Mucosa of rectum (tissue), 2 donors: ENCODE measurements at regions not wholly inside any gene's neighbourhood (a gene's known extent, or its start where the extent isn't known, plus 50 kb on each side); places are given as distances from the start of the nearest gene placed in this dataset.

Experiments used
- H3K27ac ChIP-seq, 2 donors: one replicate each; pipeline ENCODE4 v1.7.0; 2013; ENCODE audit warnings: inconsistent platforms in 2 of 2, low read depth in 2 of 2, low read length in 2 of 2
- H3K27me3 ChIP-seq, 2 donors: one replicate each; pipeline ENCODE4 v1.7.0; 2013; ENCODE audit warnings: low read length in 2 of 2; ENCODE audit not compliant: control insufficient read depth in 2 of 2, insufficient read depth in 2 of 2
- H3K36me3 ChIP-seq, 2 donors: one replicate each; pipeline ENCODE4 v1.7.0; 2013; ENCODE audit warnings: low read length in 2 of 2; ENCODE audit not compliant: control insufficient read depth in 2 of 2, insufficient read depth in 2 of 2
- H3K4me1 ChIP-seq, 2 donors: one replicate each; pipeline ENCODE4 v1.7.0; 2013; ENCODE audit warnings: low read length in 2 of 2, mild to moderate bottlenecking in 1 of 2; ENCODE audit not compliant: control insufficient read depth in 2 of 2, insufficient read depth in 2 of 2
- H3K4me3 ChIP-seq, 2 donors: one replicate each; pipeline ENCODE4 v1.7.0; 2013; ENCODE audit warnings: low read length in 2 of 2
- H3K9ac ChIP-seq, 2 donors: one replicate each; pipeline ENCODE4 v1.7.0; 2013; ENCODE audit warnings: low read length in 2 of 2, low read depth in 1 of 2, mild to moderate bottlenecking in 1 of 2
- H3K9me3 ChIP-seq, 2 donors: one replicate each; pipeline ENCODE4 v1.7.0; 2013; ENCODE audit warnings: low read length in 2 of 2; ENCODE audit not compliant: control insufficient read depth in 2 of 2
- donor health status: healthy.
- donor health status: Normal muscosa, but diverticular disease.

DNA sequence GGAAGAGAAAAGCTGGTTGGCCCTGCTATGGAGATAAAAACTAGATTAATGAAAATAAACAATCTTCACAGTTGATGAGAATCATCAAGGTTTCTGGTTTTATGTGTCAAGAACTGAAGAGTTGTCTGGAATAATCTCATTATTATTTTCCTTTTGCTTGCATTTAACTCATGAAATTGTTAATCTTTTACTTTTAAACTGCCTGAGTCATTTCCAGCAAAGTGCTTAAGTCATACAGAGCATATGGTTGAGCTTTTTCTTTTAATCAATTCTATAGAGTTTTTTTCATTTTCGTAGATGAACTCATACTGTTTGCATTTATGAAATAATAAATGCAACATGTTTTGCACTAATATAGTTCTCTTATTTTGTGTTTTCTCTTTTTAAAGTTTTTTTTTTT is 747.9 kb downstream of the NXPH1 start:
- Histone ChIP-seq H3K4me1 (no peaks in the 10 kb centered on the region), H3K4me3 (no peak overlapping the region)

DNA sequence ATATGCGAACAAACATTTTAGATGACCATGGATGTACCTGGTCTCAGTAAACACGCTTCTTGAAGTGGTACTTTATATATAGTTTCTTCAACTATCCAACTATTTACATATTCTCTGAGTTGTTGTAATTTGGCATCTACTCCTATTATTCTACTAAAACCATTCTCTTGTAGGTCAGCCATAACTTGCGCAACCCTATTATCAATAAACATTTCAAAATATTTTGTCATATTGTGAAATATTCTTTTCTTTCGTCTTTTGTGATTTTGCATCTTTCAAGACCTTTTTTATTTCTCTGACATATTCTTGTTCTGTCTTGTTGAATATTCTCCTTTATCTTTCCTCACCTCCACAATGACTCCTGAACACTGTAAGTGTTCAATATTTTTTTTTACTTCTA is 753.3 kb downstream of the NXPH1 start:
- no peaks in the 10 kb centered on the region for H3K27me3 ChIP-seq
- H3K9me3 ChIP-seq = no peaks in the 10 kb centered on the region
- no peaks in the 10 kb centered on the region for H3K4me1 ChIP-seq
- H3K4me3 ChIP-seq = no peak overlapping the region
- H3K27ac ChIP-seq = no peak overlapping the region
- no peak overlapping the region for H3K9ac ChIP-seq
- no peaks in the 10 kb centered on the region for H3K36me3 ChIP-seq

More for the DNA sequence above, 747.9 kb downstream of the NXPH1 start:
- Histone ChIP-seq H3K27me3 (no peaks in the 10 kb centered on the region), H3K36me3 (no peaks in the 10 kb centered on the region), H3K9ac (no peak overlapping the region), H3K9me3 (no peaks in the 10 kb centered on the region), H3K27ac (no peak overlapping the region)

DNA sequence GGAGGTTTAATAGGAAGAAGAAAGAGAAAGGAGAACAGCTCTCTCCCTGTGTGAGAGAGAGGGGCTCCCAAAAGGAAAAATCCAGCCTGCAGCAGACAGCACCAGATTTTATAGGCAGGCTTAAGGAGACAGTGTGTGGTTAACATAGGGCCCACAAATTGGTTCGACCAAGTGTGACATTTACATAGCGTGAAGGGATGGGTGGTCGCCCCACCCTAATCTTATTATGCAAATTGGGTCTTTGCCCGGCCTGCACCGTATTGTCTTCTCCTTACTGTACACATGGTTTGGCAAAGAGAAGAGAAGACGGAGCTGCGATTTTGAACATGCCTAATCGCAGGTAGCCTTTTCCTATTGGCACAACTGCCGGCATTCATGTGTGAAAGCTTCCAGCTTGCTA is 756.3 kb downstream of the NXPH1 start:
- no peaks in the 10 kb centered on the region for H3K36me3 ChIP-seq
- H3K4me3 ChIP-seq = no peak overlapping the region
- no peaks in the 10 kb centered on the region for H3K4me1 ChIP-seq
- H3K27me3 ChIP-seq = no peaks in the 10 kb centered on the region
- peaks cover 0 to 1% of the 10 kb centered on the region in 2 donors for H3K9me3 ChIP-seq
- no peak overlapping the region for H3K27ac ChIP-seq
- no peak overlapping the region for H3K9ac ChIP-seq

DNA sequence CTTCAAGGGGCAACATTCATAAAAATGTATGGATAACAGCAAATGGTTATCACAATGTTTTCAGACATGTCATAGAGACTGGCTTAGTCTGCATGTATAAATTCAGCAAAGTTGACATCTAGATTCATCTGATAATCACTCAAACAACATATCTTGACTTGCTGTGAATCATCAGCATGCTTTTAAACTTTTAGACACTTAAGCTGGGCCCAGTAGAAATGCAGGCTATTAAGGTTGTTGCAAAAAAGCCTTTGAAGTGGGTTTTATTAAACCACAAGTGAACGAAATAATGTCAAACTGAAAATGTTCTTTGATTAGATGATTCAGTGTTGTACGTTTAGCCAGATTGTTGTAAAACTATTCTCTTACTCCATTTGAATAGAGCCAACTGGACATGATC is 759.6 kb downstream of the NXPH1 start:
- H3K4me1 ChIP-seq = no peaks in the 10 kb centered on the region
- H3K9me3 ChIP-seq = peaks cover 0 to 2% of the 10 kb centered on the region in 2 donors
- no peak overlapping the region for H3K27ac ChIP-seq
- no peaks in the 10 kb centered on the region for H3K36me3 ChIP-seq
- no peak overlapping the region for H3K9ac ChIP-seq
- H3K4me3 ChIP-seq = no peak overlapping the region
- H3K27me3 ChIP-seq = no peaks in the 10 kb centered on the region

DNA sequence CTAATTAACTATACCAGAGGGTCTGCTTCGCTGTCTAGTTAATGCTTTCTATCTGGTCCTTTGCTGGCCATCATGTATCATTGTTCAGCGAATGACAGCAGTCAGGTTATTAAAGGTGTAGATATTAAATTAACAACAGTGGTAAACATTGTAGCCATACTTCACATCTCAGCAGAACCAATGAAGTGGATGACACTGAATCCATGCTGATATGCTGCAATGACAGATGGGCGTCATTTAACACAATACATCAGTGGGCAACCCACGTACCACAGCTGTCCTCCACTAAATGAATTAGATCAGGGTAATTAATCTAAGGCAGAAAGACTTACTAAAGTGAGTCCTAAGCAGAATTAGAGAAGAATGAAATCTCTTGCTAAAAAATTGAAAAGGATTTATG is 767.2 kb downstream of the NXPH1 start:
- no peak overlapping the region for H3K27ac ChIP-seq
- no peaks in the 10 kb centered on the region for H3K9me3 ChIP-seq
- H3K36me3 ChIP-seq = no peaks in the 10 kb centered on the region
- no peak overlapping the region for H3K9ac ChIP-seq
- H3K4me1 ChIP-seq = no peaks in the 10 kb centered on the region
- H3K4me3 ChIP-seq = no peak overlapping the region
- H3K27me3 ChIP-seq = no peaks in the 10 kb centered on the region

DNA sequence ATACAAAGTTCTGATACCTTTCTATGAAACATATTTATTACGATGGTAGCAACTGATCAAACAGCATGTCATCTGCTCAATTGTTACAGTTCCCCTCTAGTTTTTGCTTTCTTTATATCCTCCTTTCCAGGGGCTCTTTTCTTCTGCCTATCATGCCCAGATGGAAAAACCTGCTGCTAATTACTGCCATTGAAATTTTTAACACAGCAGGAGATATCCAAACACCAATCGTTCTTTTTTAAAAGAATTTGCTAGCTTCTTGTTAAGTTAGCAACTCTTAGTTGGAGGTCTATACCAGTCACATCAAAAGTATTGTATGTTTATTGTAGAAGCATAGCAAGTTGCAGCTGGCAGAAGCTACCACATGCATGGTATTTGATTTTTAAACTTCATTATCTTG is 768.5 kb downstream of the NXPH1 start:
- Histone ChIP-seq H3K27ac (no peak overlapping the region), H3K36me3 (no peaks in the 10 kb centered on the region), H3K9ac (no peak overlapping the region), H3K27me3 (no peaks in the 10 kb centered on the region), H3K4me1 (no peaks in the 10 kb centered on the region), H3K4me3 (no peak overlapping the region), H3K9me3 (no peaks in the 10 kb centered on the region)

DNA sequence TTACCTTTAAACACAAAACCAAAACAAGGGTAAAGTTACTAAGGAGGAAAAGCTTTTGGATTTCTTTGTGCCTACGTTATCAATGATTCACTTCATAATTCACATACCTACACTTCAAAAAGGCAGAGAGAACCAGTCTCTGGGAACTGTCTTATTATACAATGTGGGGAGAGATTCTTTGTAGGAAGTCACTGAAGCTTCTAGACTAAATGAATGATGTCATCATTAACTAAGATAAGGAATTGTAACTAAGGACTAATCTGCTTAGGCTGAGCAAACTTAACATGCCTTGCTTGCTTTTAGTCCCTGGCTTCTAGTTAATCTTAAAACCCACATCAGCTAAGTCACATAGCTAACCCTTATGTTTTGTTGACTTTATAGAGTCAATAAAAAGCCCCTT is 771.2 kb downstream of the NXPH1 start:
- Histone ChIP-seq H3K9ac (no peak overlapping the region), H3K27ac (no peak overlapping the region), H3K4me1 (no peaks in the 10 kb centered on the region), H3K4me3 (no peak overlapping the region), H3K27me3 (no peaks in the 10 kb centered on the region), H3K9me3 (no peaks in the 10 kb centered on the region), H3K36me3 (no peaks in the 10 kb centered on the region)

DNA sequence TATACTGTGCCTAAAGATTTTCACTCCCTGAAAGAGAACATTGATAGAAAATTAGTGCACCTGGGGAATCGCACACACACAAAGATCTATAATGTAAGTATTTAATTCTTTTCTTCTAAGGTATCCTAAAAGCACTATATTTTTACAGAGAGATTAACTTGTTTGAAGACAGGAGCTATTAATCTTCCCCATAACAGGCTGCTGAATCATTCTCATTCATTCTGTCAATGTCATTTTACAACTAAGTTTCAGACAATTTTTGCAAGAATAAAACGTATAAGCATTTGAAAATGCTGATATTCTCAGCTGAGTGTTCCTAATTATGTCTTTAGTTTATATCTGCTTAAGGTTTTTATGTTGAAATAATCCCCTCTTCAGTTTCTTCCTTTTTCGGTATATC is 776.7 kb downstream of the NXPH1 start:
- no peak overlapping the region for H3K27ac ChIP-seq
- H3K9me3 ChIP-seq = no peaks in the 10 kb centered on the region
- no peaks in the 10 kb centered on the region for H3K27me3 ChIP-seq
- no peaks in the 10 kb centered on the region for H3K4me1 ChIP-seq
- no peak overlapping the region for H3K9ac ChIP-seq
- H3K4me3 ChIP-seq = no peak overlapping the region
- no peaks in the 10 kb centered on the region for H3K36me3 ChIP-seq

DNA sequence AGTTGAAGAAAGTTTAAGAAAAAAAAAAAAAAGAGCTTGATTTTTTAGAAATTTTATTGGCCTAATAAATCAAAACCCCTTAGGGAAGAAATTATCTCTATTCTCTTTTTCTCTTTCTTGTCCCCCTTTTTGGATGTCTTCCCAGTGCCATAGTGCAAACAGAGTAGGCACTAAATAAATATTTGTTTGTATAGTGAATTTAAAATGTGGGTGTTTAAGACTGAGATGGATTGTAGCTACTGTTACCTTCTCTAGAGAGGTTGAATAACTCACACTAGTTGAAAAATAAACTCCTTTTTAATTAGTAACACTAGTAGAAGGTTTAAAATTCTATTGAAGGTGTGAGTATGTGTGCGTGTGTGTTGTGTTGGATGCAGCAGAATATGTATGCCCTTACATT is 783.8 kb downstream of the NXPH1 start:
- Histone ChIP-seq H3K4me3 (no peak overlapping the region), H3K9ac (no peak overlapping the region), H3K27me3 (no peaks in the 10 kb centered on the region), H3K27ac (no peak overlapping the region), H3K36me3 (no peaks in the 10 kb centered on the region), H3K4me1 (no peaks in the 10 kb centered on the region), H3K9me3 (peaks cover 0 to 7% of the 10 kb centered on the region in 2 donors)

DNA sequence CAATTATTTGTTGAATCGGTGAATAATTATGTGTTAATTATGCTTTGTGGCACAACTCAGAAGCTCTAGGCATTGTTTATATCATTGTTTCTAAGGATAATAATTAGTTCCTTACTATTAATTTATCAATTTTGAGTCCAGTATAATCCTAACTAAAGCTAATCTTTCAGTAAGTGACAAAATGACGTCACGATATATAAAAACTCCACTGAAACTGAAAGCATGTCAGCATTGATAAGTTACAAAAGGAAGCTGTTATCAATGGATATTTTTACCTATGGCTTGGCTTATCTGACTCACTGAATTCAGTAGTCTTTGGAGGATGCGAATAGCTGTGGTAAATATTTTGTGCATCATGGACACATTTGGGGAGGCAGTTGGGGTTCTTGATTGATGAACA is 793.1 kb downstream of the NXPH1 start:
- H3K9me3 ChIP-seq = no peaks in the 10 kb centered on the region
- H3K4me1 ChIP-seq = no peaks in the 10 kb centered on the region
- no peak overlapping the region for H3K27ac ChIP-seq
- H3K4me3 ChIP-seq = no peak overlapping the region
- H3K27me3 ChIP-seq = no peaks in the 10 kb centered on the region
- H3K9ac ChIP-seq = no peak overlapping the region
- no peaks in the 10 kb centered on the region for H3K36me3 ChIP-seq

DNA sequence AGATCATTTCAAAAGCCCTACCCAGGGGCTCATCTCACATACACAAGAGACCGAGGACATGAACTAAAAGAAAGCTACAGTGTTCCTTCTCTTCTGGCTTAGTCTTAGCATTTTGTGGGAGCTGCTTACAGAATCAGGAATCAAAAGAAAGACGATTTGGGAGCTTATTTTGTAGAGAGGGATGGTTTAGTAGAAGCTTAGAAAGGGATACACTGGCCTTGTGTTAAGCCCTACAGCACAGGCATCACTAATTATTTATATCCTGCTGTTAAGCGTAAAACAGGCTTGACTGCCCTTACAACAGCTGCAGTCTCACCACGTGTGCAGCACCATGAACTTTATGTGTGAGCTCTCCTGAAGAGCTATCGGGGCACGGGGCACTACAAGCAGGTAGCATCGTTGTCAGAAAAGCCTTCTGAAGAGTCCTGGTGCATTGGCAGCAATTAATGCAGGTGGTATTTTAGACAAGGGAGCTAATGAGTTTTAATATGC is 798.3 kb downstream of the NXPH1 start:
- Histone ChIP-seq H3K27ac (no peak overlapping the region), H3K9me3 (peaks cover 0 to 2% of the 10 kb centered on the region in 2 donors), H3K9ac (no peak overlapping the region), H3K36me3 (no peaks in the 10 kb centered on the region), H3K4me3 (no peak overlapping the region), H3K4me1 (no peaks in the 10 kb centered on the region), H3K27me3 (no peaks in the 10 kb centered on the region)
